Activated CD4-positive, alpha-beta T cell treated with anti-CD3 and anti-CD28 coated beads, Interleukin-2, amount 50 U/mL, for 24 hours (primary cell): ENCODE measurements at regions not wholly inside any gene's neighbourhood (a gene's known extent, or its start where the extent isn't known, plus 50 kb on each side); places are given as distances from the start of the nearest gene placed in this dataset.
"Not testable (repeated sequence)": the region's sequence is repeated elsewhere in the genome, so short reads cannot be mapped to it uniquely, and the experiment has no call there.

Experiments
- DNase-seq, 2 donors: peaks; one replicate each; pipeline ENCODE4 v3.0.0-alpha.2; 2020; ENCODE audit warnings: low read depth in 1 of 2, low spot score in 1 of 2

- no peak for DNase-seq
Measured at GRCh38 chr9:38259056-38259455, 133.4 kb upstream of the ALDH1B1 start.

GRCh38 chr9:38257626-38258215 is 134.8 kb upstream of the ALDH1B1 start:
- no peak for DNase-seq

- no peak for DNase-seq
Measured at GRCh38 chr9:38256461-38256860, 136.0 kb upstream of the ALDH1B1 start.

- no peak for DNase-seq
Measured at GRCh38 chr9:38255599-38255998, 136.9 kb upstream of the ALDH1B1 start.

- no peak for DNase-seq
Measured at GRCh38 chr9:38254756-38255155, 137.7 kb upstream of the ALDH1B1 start.

GRCh38 chr9:38254151-38254550 is 138.4 kb upstream of the ALDH1B1 start:
- DNase-seq = no peak

GRCh38 chr9:38253200-38253599 is 139.3 kb upstream of the ALDH1B1 start:
- no peak for DNase-seq

GRCh38 chr9:38251036-38251860 is 141.3 kb upstream of the ALDH1B1 start:
- no peak for DNase-seq

- DNase-seq = no peak
Measured at GRCh38 chr9:38250279-38251035, 142.0 kb upstream of the ALDH1B1 start.

- no peak for DNase-seq
Measured at GRCh38 chr9:38249587-38250210, 142.8 kb upstream of the ALDH1B1 start.

GRCh38 chr9:38249049-38249448 is 143.5 kb upstream of the ALDH1B1 start:
- DNase-seq = no peak

GRCh38 chr9:38246833-38247232 is 145.7 kb upstream of the ALDH1B1 start:
- no peak for DNase-seq

- no peak for DNase-seq
Measured at GRCh38 chr9:38244971-38245370, 147.5 kb upstream of the ALDH1B1 start.

GRCh38 chr9:38243993-38244392 is 148.5 kb upstream of the ALDH1B1 start:
- DNase-seq = no peak

- DNase-seq = not testable (repeated sequence)
Measured at GRCh38 chr9:38242151-38242550, 150.4 kb upstream of the ALDH1B1 start.

GRCh38 chr9:38240051-38240450 is 152.5 kb upstream of the ALDH1B1 start:
- no peak for DNase-seq

- no peak for DNase-seq
Measured at GRCh38 chr9:38235244-38235643, 157.3 kb upstream of the ALDH1B1 start.

GRCh38 chr9:38234479-38235170 is 157.9 kb upstream of the ALDH1B1 start:
- no peak for DNase-seq

GRCh38 chr9:38233796-38234355 is 158.6 kb upstream of the ALDH1B1 start:
- DNase-seq = no peak

GRCh38 chr9:38233343-38233742 is 159.2 kb upstream of the ALDH1B1 start:
- no peak for DNase-seq

GRCh38 chr9:38232895-38233294 is 159.6 kb upstream of the ALDH1B1 start:
- DNase-seq = no peak
